ENCODE measurements at regions not wholly inside any gene's neighbourhood (a gene's known extent, or its start where the extent isn't known, plus 50 kb on each side); places are given as distances from the start of the nearest gene placed in this dataset.

DNA sequence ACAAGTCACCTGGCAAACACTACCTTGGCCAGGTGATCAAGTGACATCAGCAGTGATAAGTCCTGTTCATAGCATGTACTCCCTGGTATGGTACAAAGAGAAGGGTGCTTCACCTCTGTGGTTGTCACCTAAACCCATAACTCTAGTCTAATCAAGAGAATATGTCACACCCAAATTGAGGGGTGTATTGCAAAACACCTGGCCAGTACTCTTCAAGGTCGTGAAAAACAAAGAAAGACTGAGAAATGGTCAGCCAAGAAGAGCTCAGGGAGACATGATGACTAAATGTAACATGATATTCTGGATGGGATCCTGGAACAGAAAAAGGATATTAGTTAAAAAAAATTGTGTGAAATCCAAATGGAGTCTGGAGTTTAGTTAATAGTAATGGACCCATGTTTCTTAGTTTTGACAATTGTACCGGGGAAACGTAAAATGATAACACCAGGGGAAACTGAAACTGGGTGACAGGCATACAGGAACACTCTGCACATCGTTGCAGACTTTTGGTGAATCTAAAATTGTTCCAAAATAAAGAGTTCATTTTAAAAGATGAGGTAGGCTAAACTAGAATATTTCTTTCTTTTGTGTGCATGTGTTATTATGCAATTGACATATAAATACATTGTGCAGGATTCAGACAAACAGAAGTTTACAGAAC is 262.0 kb downstream of the CDC5L start:
- TF ChIP-seq CTCF (IDR thresholded peaks at IDR 0.05) (no peak), POLR2A (IDR thresholded peaks at IDR 0.05) (no peak)
